Liver (tissue), 8 donors: ENCODE measurements at regions not wholly inside any gene's neighbourhood (a gene's known extent, or its start where the extent isn't known, plus 50 kb on each side); places are given as distances from the start of the nearest gene placed in this dataset.

Source experiments
- DNase-seq: peaks from one replicate; pipeline ENCODE4 v3.0.0-alpha.2; 2017; ENCODE audit warnings: low spot score
- H3K27ac ChIP-seq, 2 donors: one replicate each; pipeline ENCODE4 v1.7.0; 2013; ENCODE audit warnings: inconsistent platforms in 2 of 2, low read length in 2 of 2, control low read depth in 1 of 2, low read depth in 1 of 2, mild to moderate bottlenecking in 1 of 2
- H3K27me3 ChIP-seq, 4 donors: one replicate each; pipeline versions ENCODE4 v1.6.1 to v1.7.0; 2013; ENCODE audit warnings: low read length in 3 of 4, inconsistent platforms in 1 of 4, mild to moderate bottlenecking in 1 of 4, moderate library complexity in 1 of 4; ENCODE audit not compliant: control insufficient read depth in 4 of 4, insufficient read depth in 4 of 4
- H3K36me3 ChIP-seq, 4 donors: one replicate each; pipeline versions ENCODE4 v1.6.1 to v1.7.0; 2013; ENCODE audit warnings: low read length in 3 of 4, mild to moderate bottlenecking in 3 of 4, low read depth in 1 of 4, moderate library complexity in 1 of 4; ENCODE audit not compliant: control insufficient read depth in 4 of 4, insufficient read depth in 3 of 4
- H3K4me1 ChIP-seq, 4 donors: one replicate each; pipeline versions ENCODE4 v1.6.1 to v1.7.0; 2013; ENCODE audit warnings: low read length in 3 of 4, mild to moderate bottlenecking in 3 of 4, moderate library complexity in 1 of 4; ENCODE audit not compliant: control insufficient read depth in 4 of 4, insufficient read depth in 4 of 4
- H3K4me3 ChIP-seq, 3 donors: one replicate each; pipeline versions ENCODE4 v1.6.1 to v1.7.0; 2013; ENCODE audit warnings: low read length in 3 of 3, control low read depth in 1 of 3, low read depth in 1 of 3, mild to moderate bottlenecking in 1 of 3
- H3K9ac ChIP-seq, 2 donors: one replicate each; pipeline ENCODE4 v1.7.0; 2013; ENCODE audit warnings: low read length in 2 of 2, mild to moderate bottlenecking in 2 of 2, moderate library complexity in 2 of 2, control low read depth in 1 of 2, low read depth in 1 of 2
- H3K9me3 ChIP-seq, 4 donors: one replicate each; pipeline versions ENCODE4 v1.6.1 to v1.7.0; 2013; ENCODE audit warnings: low read length in 3 of 4; ENCODE audit not compliant: control insufficient read depth in 4 of 4
- ATF3 ChIP-seq: IDR thresholded peaks from 2 replicates; pipeline ENCODE4 v1.6.1; 2016; ENCODE audit warnings: antibody characterized with exemption
- CTCF ChIP-seq: fragments of 150-350 bp; IDR thresholded peaks from 2 replicates; pipeline ENCODE4 v1.5.1; 2017; ENCODE audit warnings: improper control_type of control experiment, low read depth, low read length; ENCODE audit not compliant: missing input control
- EGR1 ChIP-seq, 2 donors: IDR thresholded peaks; 2 replicates each; pipeline ENCODE4 v1.6.1; 2016 to 2018; ENCODE audit warnings: antibody characterized with exemption in 2 of 2, low read depth in 2 of 2
- FOXA2 ChIP-seq: IDR thresholded peaks from 2 replicates; pipeline ENCODE4 v1.6.1; 2016; ENCODE audit warnings: antibody characterized with exemption
- GABPA ChIP-seq, 2 donors: IDR thresholded peaks in 1 of 2; conservative IDR thresholded peaks in 1 of 2; 2 replicates each; pipeline ENCODE4 v1.6.1; 2016; ENCODE audit warnings: antibody characterized with exemption in 2 of 2, mild to moderate bottlenecking in 1 of 2, moderate library complexity in 1 of 2
- HNF4A ChIP-seq, 2 donors: conservative IDR thresholded peaks; 2 replicates each; pipeline ENCODE4 v1.6.1; 2016; ENCODE audit warnings: antibody characterized with exemption in 2 of 2, mild to moderate bottlenecking in 2 of 2
- HNF4G ChIP-seq: IDR thresholded peaks from 2 replicates; pipeline ENCODE4 v1.6.1; 2016; ENCODE audit warnings: antibody characterized with exemption
- JUND ChIP-seq, 2 donors: IDR thresholded peaks; 2 replicates each; pipeline ENCODE4 v1.6.1; 2016; ENCODE audit warnings: antibody characterized with exemption in 2 of 2
- NR2F2 ChIP-seq: IDR thresholded peaks from 2 replicates; pipeline ENCODE4 v1.6.1; 2016; ENCODE audit warnings: antibody characterized with exemption
- RAD21 ChIP-seq, 2 donors: IDR thresholded peaks; 2 replicates each; pipeline ENCODE4 v1.6.1; 2016; ENCODE audit warnings: antibody characterized with exemption in 2 of 2, mild to moderate bottlenecking in 2 of 2
- REST ChIP-seq: IDR thresholded peaks from 2 replicates; pipeline ENCODE4 v1.6.1; 2016; ENCODE audit warnings: antibody characterized with exemption, mild to moderate bottlenecking
- RXRA ChIP-seq, 2 donors: IDR thresholded peaks; 2 replicates each; pipeline ENCODE4 v1.6.1; 2017 to 2018; ENCODE audit warnings: antibody characterized with exemption in 2 of 2, mild to moderate bottlenecking in 1 of 2
- SP1 ChIP-seq: IDR thresholded peaks from 2 replicates; pipeline ENCODE4 v1.6.1; 2018; ENCODE audit warnings: antibody characterized with exemption, mild to moderate bottlenecking
- TAF1 ChIP-seq: conservative IDR thresholded peaks from 2 replicates; pipeline ENCODE4 v1.6.1; 2016; ENCODE audit warnings: antibody characterized with exemption, mild to moderate bottlenecking
- YY1 ChIP-seq: IDR thresholded peaks from 2 replicates; pipeline ENCODE4 v1.6.1; 2016; ENCODE audit warnings: antibody characterized with exemption, mild to moderate bottlenecking
- ZBTB33 ChIP-seq: IDR thresholded peaks from 2 replicates; pipeline ENCODE4 v1.6.1; 2016; ENCODE audit warnings: antibody characterized with exemption
- WGBS: extraction: QIAGEN DNeasy Blood & Tissue Kit; methylation state at CpG from one replicate; pipeline ENCODE4 v1.1.7; 2013; 5-methylcytosine and 5-hydroxymethylcytosine counted together
- donor health status: healthy.
- donor health status: healthy.
- donor health status: healthy.
- donor health status: healthy.
- donor health status: healthy.

GRCh38 chr6:151689499-151690201, 117.8 kb upstream of the ESR1 start:
- H3K9me3 ChIP-seq: no peaks in the 10 kb centered on the region
- peaks cover 0 to 6% (median 0%) of the 10 kb centered on the region in 4 donors for H3K36me3 ChIP-seq
- H3K4me3 ChIP-seq: no peak overlapping the region
- no peak for TF ChIP-seq EGR1 (IDR thresholded peaks at IDR 0.05; ENCODE audit: low read depth in 2 of 2)
- no peak for TF ChIP-seq HNF4G
- TF ChIP-seq RAD21 (IDR thresholded peaks at IDR 0.05): no peak
- TF ChIP-seq ATF3: no peak
- no peak for TF ChIP-seq SP1
- TF ChIP-seq REST: no peak
- TF ChIP-seq NR2F2: no peak
- TF ChIP-seq CTCF: no peak
- TF ChIP-seq ZBTB33: no peak
- TF ChIP-seq YY1: no peak
- TF ChIP-seq GABPA (IDR thresholded peaks at IDR 0.05 in 1 of 2, conservative IDR thresholded peaks at IDR 0.05 in 1 of 2): no peak
- no peak for TF ChIP-seq RXRA (IDR thresholded peaks at IDR 0.05)
- no peak for TF ChIP-seq JUND (IDR thresholded peaks at IDR 0.05)
- TF ChIP-seq FOXA2: no peak
- 73% methylated on average over 5 of the region's 5 CpGs for WGBS
- no peak for DNase-seq
- H3K27ac ChIP-seq: no peak overlapping the region
- H3K9ac ChIP-seq: no peak overlapping the region
- H3K4me1 ChIP-seq: peaks cover 0 to 12% (median 0%) of the 10 kb centered on the region in 4 donors
- no peaks in the 10 kb centered on the region for H3K27me3 ChIP-seq

- 67% methylated on average over 4 of the region's 4 CpGs for WGBS
- H3K9ac ChIP-seq: peak overlapping the region in 1 of 2 donors; percentile 77
- no peaks in the 10 kb centered on the region for H3K27me3 ChIP-seq
- peak overlapping the region; percentile 48 to 72 for H3K27ac ChIP-seq
- no peaks in the 10 kb centered on the region for H3K9me3 ChIP-seq
- peaks cover 0 to 6% (median 0%) of the 10 kb centered on the region in 4 donors for H3K36me3 ChIP-seq
- H3K4me3 ChIP-seq: peak overlapping the region in 1 of 3 donors; percentile 14
- no peak for DNase-seq
- no peak for TF ChIP-seq NR2F2
- no peak for TF ChIP-seq HNF4A (conservative IDR thresholded peaks at IDR 0.05)
- TF ChIP-seq YY1: peak; percentile 29
- no peak for TF ChIP-seq TAF1
- peak; percentile 56 to 64 for TF ChIP-seq RAD21 (IDR thresholded peaks at IDR 0.05)
- no peak for TF ChIP-seq JUND (IDR thresholded peaks at IDR 0.05)
- peaks cover 0 to 12% (median 0%) of the 10 kb centered on the region in 4 donors for H3K4me1 ChIP-seq
These were observed 117.2 kb upstream of the ESR1 start for GRCh38 chr6:151690303-151690702.
